Body of pancreas (tissue), 4 donors: ENCODE measurements at regions not wholly inside any gene's neighbourhood (a gene's known extent, or its start where the extent isn't known, plus 50 kb on each side); places are given as distances from the start of the nearest gene placed in this dataset.
"Not testable (repeated sequence)": the region's sequence is repeated elsewhere in the genome, so short reads cannot be mapped to it uniquely, and the experiment has no call there.

Source experiments
- ATAC-seq: fragments of 150-250 bp; one replicate; pipeline ENCODE4 v1.9.1; 2016
- DNase-seq, 4 donors: peaks; one replicate each; pipeline ENCODE4 v3.0.0-alpha.2; 2019
- H3K27ac ChIP-seq, 4 donors: fragments of 200-600 bp; sonication (generic); 1 replicate in 3 of 4; 2 replicates in 1 of 4; pipeline versions ENCODE4 v1.5.1 to v1.6.1; 2016 to 2019; ENCODE audit warnings: mild to moderate bottlenecking in 1 of 4, mixed read lengths in 1 of 4, moderate library complexity in 1 of 4
- H3K27me3 ChIP-seq, 2 donors: fragments of 200-600 bp; sonication (generic); one replicate each; pipeline ENCODE4 v1.6.0; 2016; ENCODE audit warnings: mild to moderate bottlenecking in 1 of 2
- H3K36me3 ChIP-seq, 2 donors: fragments of 200-600 bp; sonication (generic); replicated peaks in 1 of 2; 2 replicates each; pipeline ENCODE4 v1.5.1; 2016; ENCODE audit warnings: low read depth in 2 of 2; ENCODE audit not compliant: insufficient read depth in 1 of 2
- H3K4me1 ChIP-seq: fragments of 200-600 bp; sonication (generic); one replicate; pipeline ENCODE4 v1.6.0; 2016
- H3K4me3 ChIP-seq, 2 donors: fragments of 200-600 bp; sonication (generic); 1 replicate in 1 of 2; 2 replicates in 1 of 2; pipeline ENCODE4 v1.5.1; 2016 to 2019
- H3K9me3 ChIP-seq, 3 donors: fragments of 200-600 bp; sonication (generic); 1 replicate in 2 of 3; 2 replicates in 1 of 3; pipeline ENCODE4 v1.5.1; 2016
- POLR2A ChIP-seq, 3 donors: fragments of 450-650 bp; IDR thresholded peaks; one replicate each; pipeline ENCODE4 v1.6.1; 2016; ENCODE audit warnings: antibody characterized with exemption in 3 of 3, mild to moderate bottlenecking in 2 of 3
- WGBS, 2 donors: methylation state at CpG; one replicate each; pipeline ENCODE4 v1.1.5; 2017; 5-methylcytosine and 5-hydroxymethylcytosine counted together
- intact Hi-C: fragments of 100-400 bp; cut with DNase I; formaldehyde crosslinking; loops from one replicate; pipeline ENCODE4 v1.15.1; 2023
- TF ChIP-seq, protein P1 (sequence below), 7 experiments: fragments of 450-650 bp in 4 of 7; fragments of 200-600 bp in 3 of 7; sonication (generic) in 3 of 7; IDR thresholded peaks; one replicate each; pipeline ENCODE4 v1.5.1; 2016 to 2019; ENCODE audit warnings: antibody characterized with exemption in 7 of 7

DNA sequence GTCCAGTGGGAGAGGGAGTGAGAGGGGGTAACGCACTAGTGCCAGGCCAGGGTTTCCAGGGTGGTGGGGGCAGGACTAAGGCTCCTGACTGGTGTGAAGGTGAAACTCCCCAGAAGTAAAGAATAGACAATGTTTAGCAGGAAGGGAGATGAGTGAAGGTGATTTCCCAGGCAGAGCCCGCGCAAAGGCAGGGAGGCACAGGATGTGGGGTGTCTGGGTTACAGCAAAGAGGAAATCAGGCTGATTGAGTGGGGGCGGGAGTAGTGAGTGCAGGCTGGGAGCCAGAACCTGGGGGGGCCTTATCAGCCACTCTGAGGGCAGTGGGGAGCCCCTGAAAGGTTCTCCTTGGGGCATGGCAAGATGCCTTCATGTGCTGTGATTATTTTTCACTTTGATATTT is 167.5 kb downstream of the UTP18 start:
- intact Hi-C loops, result no loop called here
- 43 to 57% methylated on average over 4 of the region's 4 CpGs for WGBS, 2 donors

DNA sequence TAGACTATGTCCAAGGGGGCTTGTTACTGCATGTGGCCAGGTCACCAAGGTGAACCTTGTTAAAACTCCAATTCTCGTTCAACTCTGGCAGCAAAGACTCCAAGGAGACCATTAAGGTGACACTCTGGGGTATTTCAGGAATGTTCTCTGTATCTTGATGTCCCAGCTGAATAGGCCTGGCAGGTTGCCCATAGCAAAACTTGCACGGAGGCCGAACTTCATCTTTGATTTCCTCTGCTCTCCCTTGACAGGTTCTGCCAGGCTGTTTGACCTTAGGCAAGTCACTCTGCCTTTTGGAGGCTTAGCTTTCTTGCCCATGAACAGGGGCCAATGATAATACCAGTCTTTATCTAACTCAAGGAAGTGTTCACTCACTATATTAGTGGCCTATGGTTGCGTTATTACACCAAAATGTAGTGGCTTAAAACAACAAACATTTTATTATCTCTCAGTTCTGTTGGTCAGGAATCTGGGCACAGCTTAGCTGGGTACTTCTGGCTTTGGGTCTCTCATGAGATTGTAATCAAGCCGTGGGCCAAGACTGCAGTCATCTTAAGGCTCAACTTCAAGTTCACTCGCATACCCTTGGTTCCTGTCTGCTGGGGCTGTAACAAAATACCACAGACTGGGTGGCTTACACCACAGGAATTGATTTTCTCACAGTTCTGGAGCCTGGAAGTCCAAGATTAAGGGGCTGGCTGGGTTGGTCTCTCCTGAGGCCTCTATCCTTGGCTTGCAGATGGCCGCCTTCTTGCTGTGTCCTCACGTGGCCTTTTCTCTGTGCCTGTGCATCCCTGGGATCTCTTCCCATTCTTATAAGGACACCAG is 168.5 kb downstream of the UTP18 start:
- intact Hi-C loops, result no loop called here

More for the DNA sequence above, 167.5 kb downstream of the UTP18 start:
- no peaks in the 10 kb centered on the region for H3K9me3 ChIP-seq
- H3K27me3 ChIP-seq, result no peaks in the 10 kb centered on the region
- no peaks in the 10 kb centered on the region for H3K4me1 ChIP-seq
- TF ChIP-seq POLR2A (IDR thresholded peaks at IDR 0.05), result no peak
- TF ChIP-seq, protein P1, sequence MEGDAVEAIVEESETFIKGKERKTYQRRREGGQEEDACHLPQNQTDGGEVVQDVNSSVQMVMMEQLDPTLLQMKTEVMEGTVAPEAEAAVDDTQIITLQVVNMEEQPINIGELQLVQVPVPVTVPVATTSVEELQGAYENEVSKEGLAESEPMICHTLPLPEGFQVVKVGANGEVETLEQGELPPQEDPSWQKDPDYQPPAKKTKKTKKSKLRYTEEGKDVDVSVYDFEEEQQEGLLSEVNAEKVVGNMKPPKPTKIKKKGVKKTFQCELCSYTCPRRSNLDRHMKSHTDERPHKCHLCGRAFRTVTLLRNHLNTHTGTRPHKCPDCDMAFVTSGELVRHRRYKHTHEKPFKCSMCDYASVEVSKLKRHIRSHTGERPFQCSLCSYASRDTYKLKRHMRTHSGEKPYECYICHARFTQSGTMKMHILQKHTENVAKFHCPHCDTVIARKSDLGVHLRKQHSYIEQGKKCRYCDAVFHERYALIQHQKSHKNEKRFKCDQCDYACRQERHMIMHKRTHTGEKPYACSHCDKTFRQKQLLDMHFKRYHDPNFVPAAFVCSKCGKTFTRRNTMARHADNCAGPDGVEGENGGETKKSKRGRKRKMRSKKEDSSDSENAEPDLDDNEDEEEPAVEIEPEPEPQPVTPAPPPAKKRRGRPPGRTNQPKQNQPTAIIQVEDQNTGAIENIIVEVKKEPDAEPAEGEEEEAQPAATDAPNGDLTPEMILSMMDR (IDR thresholded peaks at IDR 0.05), result no peak
- ATAC-seq, result no peak
- DNase-seq, result peak in 1 of 4 donors; percentile 17
- no peak overlapping the region for H3K27ac ChIP-seq
- no peak overlapping the region for H3K4me3 ChIP-seq
- H3K36me3 ChIP-seq, result no peaks in the 10 kb centered on the region

DNA sequence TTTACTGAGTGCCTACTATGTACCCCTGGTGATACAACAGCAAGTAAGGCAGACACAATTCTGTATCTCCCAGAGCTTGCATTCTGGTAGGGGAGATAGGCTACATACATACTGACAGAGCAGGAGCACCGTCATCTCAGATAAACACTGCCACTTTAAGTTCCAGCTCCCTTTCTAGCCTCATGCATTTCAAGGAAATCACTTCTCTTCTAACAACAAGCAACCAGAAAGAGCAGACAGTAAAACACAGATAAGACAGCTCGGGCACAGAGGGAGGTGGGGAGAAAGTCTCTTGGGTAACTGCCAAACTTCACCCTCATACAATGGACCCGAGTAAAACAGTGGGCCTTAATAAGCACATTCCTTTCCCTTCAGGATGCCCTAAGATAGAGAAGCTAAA is 169.6 kb downstream of the UTP18 start:
- 56 to 62% methylated on average over 3 of the region's 3 CpGs for WGBS, 2 donors
- H3K27me3 ChIP-seq, intact Hi-C loops, H3K27ac ChIP-seq, H3K36me3 ChIP-seq, H3K4me3 ChIP-seq, H3K4me1 ChIP-seq, DNase-seq, ATAC-seq, H3K9me3 ChIP-seq: not testable (repeated sequence)

More for the DNA sequence above, 168.5 kb downstream of the UTP18 start:
- Histone ChIP-seq H3K36me3 (no peaks in the 10 kb centered on the region), H3K4me1 (no peaks in the 10 kb centered on the region), H3K9me3 (no peaks in the 10 kb centered on the region), H3K27ac (no peak overlapping the region), H3K4me3 (no peak overlapping the region), H3K27me3 (no peaks in the 10 kb centered on the region)
- DNase-seq, result peak in 1 of 4 donors; percentile 28
- no peak for ATAC-seq
- 63 to 69% methylated on average over 8 of the region's 8 CpGs for WGBS, 2 donors
- TF ChIP-seq, protein P1 (IDR thresholded peaks at IDR 0.05), result no peak
- no peak for TF ChIP-seq POLR2A (IDR thresholded peaks at IDR 0.05)

DNA sequence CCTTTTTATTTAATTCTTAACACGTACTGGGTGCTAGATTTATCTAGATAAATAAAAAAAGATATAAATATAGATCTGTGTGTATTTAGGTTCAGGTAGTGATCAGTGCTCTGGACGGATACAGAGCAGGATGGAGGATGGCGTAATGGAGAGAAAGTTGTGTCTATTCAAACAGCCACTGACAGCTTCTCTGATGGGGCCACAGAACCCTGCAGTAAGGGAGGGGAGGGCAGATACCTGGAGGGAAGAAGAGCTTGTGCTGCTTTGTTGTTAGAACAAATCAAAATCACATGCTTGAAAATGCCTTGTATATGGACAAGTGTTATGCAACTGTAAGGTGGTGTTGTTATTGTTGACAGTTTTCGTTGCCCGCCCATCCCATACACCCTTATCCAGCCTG is 170.2 kb downstream of the UTP18 start:
- WGBS, 2 donors, result 89 to 93% methylated on average over 5 of the region's 5 CpGs
- DNase-seq (no peak), ATAC-seq (no peak)
- intact Hi-C loops, result no loop called here
- Histone ChIP-seq H3K27ac (no peak overlapping the region), H3K27me3 (no peaks in the 10 kb centered on the region), H3K36me3 (no peaks in the 10 kb centered on the region), H3K9me3 (no peaks in the 10 kb centered on the region), H3K4me1 (no peaks in the 10 kb centered on the region), H3K4me3 (no peak overlapping the region)
- TF ChIP-seq, protein P1 (IDR thresholded peaks at IDR 0.05), result no peak
- TF ChIP-seq POLR2A (IDR thresholded peaks at IDR 0.05), result no peak

DNA sequence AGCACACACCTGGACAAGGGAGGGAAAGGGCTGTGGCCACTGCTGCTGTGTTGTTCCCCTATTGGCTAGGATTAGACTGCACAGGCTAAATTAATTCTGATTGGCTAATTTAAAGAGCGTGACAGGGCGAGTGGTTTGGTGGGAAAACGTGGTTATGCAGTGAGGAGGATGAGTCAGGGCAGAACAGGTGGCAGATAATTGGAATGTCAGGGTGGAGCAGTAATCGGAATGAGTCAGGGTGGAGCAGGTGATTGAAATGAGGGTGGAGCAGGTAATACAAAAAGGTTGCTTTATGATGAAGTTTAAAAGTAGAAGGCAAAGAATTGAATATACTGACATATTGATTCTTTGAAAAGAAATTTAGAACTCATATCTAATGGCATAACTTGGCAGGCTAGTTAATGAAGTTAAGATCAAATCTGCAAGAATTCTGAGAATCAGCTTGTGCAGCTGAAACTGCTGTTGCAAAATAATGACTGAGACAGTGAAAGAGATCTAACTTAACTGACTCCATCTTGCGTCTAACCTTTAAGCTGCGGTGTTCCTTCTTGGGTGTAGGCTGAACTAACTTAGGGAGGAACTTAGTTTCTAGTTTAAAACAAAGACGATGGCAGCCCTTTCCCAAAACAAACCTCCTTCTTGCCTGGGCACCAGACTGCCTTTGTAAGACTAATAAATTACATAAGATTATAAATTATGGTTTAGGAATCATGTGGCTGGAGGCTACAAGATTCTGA is 174.3 kb downstream of the UTP18 start:
- Histone ChIP-seq H3K27ac (no peak overlapping the region), H3K9me3 (no peaks in the 10 kb centered on the region), H3K27me3 (no peaks in the 10 kb centered on the region), H3K4me1 (peaks cover 7% of the 10 kb centered on the region), H3K36me3 (no peaks in the 10 kb centered on the region), H3K4me3 (no peak overlapping the region)
- WGBS, 2 donors, result 63 to 73% methylated on average over 7 of the region's 7 CpGs
- TF ChIP-seq, protein P1 (IDR thresholded peaks at IDR 0.05), result no peak
- no peak for TF ChIP-seq POLR2A (IDR thresholded peaks at IDR 0.05)
- DNase-seq, result no peak
- ATAC-seq, result no peak
- intact Hi-C loops, result no loop called here
